GM12891 (cell line): ENCODE measurements at regions not wholly inside any gene's neighbourhood (a gene's known extent, or its start where the extent isn't known, plus 50 kb on each side); places are given as distances from the start of the nearest gene placed in this dataset.

Experiments
- POLR2A ChIP-seq: IDR thresholded peaks from 2 replicates; pipeline ENCODE4 v1.6.1; 2011; ENCODE audit warnings: low read depth, low read length, control low read depth
- TAF1 ChIP-seq: IDR thresholded peaks from 2 replicates; pipeline ENCODE4 v1.6.1; 2011; ENCODE audit warnings: low read depth, low read length, control low read depth

GRCh38 chr4:45751877-45752530 lies 371.9 kb downstream of the GABRG1 start:
- no peak for TF ChIP-seq POLR2A
- no peak for TF ChIP-seq TAF1
